H1 (cell line): ENCODE measurements at regions not wholly inside any gene's neighbourhood (a gene's known extent, or its start where the extent isn't known, plus 50 kb on each side); places are given as distances from the start of the nearest gene placed in this dataset.

Source experiments
- MAFK ChIP-seq: IDR thresholded peaks from 2 replicates; pipeline ENCODE4 v1.6.1; 2012; ENCODE audit warnings: low read depth, mild to moderate bottlenecking, improper control_type of control experiment, low read length
- MAX ChIP-seq: IDR thresholded peaks from 2 replicates; pipeline ENCODE4 v1.6.1; 2012; ENCODE audit warnings: inconsistent platforms
- POLR2A ChIP-seq, 2 experiments: IDR thresholded peaks; 1 replicate in 1 of 2; 2 replicates in 1 of 2; pipeline ENCODE4 v1.6.1; 2011; ENCODE audit warnings: low read depth in 2 of 2, low read length in 2 of 2, mild to moderate bottlenecking in 2 of 2; ENCODE audit errors: control extremely low read depth in 1 of 2

- no peak for TF ChIP-seq MAX
- TF ChIP-seq POLR2A (IDR thresholded peaks at IDR 0.05; ENCODE audit: control extremely low read depth in 1 of 2, low read depth in 2 of 2, low read length in 2 of 2): no peak
- no peak for TF ChIP-seq MAFK
These were observed 93.7 kb downstream of the C4orf33 start (continued) for GRCh38 chr4:129189630-129190029.
